ENCODE measurements at regions not wholly inside any gene's neighbourhood (a gene's known extent, or its start where the extent isn't known, plus 50 kb on each side); places are given as distances from the start of the nearest gene placed in this dataset.

DNA sequence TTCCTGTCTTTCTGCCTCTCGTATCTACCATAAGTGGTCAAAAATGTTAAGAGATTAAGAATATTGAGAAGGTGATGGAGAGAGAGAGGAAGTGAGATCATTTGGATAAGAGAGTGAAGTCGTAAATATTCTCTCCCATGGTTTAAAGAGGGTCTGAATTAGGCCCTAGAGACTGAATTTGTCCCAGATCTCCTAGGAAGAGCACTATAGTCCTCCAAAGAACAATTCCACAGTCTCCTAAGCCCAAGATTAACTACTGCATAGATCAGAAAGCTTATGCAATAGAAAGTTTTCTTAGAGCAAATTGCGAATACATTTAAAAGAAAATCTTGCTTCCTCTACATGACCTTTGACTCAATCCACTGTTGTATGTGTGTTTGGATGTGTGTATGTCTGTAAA lies 598.8 kb downstream of the TUSC7 start:
- peaks cover 39% of the 10 kb centered on the region for H3K9me3 Mint-ChIP-seq
- H3K4me1 Mint-ChIP-seq (ENCODE audit: low read depth) = no peaks in the 10 kb centered on the region
- H3K4me3 Mint-ChIP-seq = no peak overlapping the region
- no peaks in the 10 kb centered on the region for H3K36me3 Mint-ChIP-seq (ENCODE audit: low read depth)
- H3K27me3 Mint-ChIP-seq (ENCODE audit: insufficient read depth) = peaks cover 2% of the 10 kb centered on the region; the same call in 1 of the 2 replicates
- TF ChIP-seq, protein P1, sequence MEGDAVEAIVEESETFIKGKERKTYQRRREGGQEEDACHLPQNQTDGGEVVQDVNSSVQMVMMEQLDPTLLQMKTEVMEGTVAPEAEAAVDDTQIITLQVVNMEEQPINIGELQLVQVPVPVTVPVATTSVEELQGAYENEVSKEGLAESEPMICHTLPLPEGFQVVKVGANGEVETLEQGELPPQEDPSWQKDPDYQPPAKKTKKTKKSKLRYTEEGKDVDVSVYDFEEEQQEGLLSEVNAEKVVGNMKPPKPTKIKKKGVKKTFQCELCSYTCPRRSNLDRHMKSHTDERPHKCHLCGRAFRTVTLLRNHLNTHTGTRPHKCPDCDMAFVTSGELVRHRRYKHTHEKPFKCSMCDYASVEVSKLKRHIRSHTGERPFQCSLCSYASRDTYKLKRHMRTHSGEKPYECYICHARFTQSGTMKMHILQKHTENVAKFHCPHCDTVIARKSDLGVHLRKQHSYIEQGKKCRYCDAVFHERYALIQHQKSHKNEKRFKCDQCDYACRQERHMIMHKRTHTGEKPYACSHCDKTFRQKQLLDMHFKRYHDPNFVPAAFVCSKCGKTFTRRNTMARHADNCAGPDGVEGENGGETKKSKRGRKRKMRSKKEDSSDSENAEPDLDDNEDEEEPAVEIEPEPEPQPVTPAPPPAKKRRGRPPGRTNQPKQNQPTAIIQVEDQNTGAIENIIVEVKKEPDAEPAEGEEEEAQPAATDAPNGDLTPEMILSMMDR (IDR thresholded peaks at IDR 0.05) = no peak
- no peak for DNase-seq
- no peak overlapping the region for H3K27ac Mint-ChIP-seq

DNA sequence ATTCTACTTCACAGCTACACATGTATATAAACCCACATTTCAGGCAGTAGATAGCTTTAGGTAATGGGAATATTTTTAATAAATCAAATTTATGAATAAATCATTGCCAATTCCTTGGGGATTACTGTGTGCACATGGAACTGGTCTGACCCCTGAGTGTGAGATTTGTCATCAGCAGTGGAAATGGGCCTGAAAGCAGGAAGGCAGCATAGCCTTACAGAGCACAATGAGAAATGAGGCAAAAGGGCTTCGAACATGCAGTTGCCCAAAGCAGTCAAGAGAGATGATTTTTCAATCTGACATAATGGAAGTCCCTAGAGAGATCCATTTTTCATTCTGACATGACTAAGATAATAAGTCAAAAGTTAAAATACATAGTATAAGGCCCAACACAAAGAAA lies 599.2 kb downstream of the TUSC7 start:
- no peak overlapping the region for H3K4me3 Mint-ChIP-seq
- H3K4me1 Mint-ChIP-seq (ENCODE audit: low read depth) = no peaks in the 10 kb centered on the region
- no peak overlapping the region for H3K27ac Mint-ChIP-seq
- TF ChIP-seq, protein P1 (IDR thresholded peaks at IDR 0.05) = no peak
- H3K36me3 Mint-ChIP-seq (ENCODE audit: low read depth) = no peaks in the 10 kb centered on the region
- DNase-seq = no peak
- peaks cover 39% of the 10 kb centered on the region for H3K9me3 Mint-ChIP-seq
- H3K27me3 Mint-ChIP-seq (ENCODE audit: insufficient read depth) = peaks cover 2% of the 10 kb centered on the region; the same call in 1 of the 2 replicates

DNA sequence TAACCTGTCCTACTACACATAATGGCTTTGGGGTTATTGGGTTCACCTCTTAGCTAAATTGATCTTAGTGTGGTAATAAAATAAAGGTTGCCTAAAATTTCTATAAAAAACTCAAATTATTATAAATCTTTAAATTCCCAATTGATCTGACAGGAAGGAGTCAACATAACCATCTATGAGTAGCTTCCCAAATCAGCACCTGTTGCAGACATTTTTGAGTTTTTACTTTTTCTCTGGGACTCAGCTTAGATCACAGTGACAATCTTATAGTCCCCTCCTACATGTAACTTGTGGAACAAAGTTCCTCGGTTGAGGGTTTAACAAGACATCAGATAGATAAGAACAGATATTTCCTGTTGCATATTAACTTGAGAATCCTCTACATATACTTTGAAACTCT lies 601.0 kb downstream of the TUSC7 start:
- Mint-ChIP-seq H3K27me3 (ENCODE audit: insufficient read depth) (peaks cover 2% of the 10 kb centered on the region; the same call in 1 of the 2 replicates), H3K27ac (no peak overlapping the region), H3K4me1 (ENCODE audit: low read depth) (no peaks in the 10 kb centered on the region), H3K4me3 (no peak overlapping the region), H3K36me3 (ENCODE audit: low read depth) (no peaks in the 10 kb centered on the region), H3K9me3 (peaks cover 37% of the 10 kb centered on the region)
- no peak for DNase-seq
- TF ChIP-seq, protein P1 (IDR thresholded peaks at IDR 0.05) = no peak

DNA sequence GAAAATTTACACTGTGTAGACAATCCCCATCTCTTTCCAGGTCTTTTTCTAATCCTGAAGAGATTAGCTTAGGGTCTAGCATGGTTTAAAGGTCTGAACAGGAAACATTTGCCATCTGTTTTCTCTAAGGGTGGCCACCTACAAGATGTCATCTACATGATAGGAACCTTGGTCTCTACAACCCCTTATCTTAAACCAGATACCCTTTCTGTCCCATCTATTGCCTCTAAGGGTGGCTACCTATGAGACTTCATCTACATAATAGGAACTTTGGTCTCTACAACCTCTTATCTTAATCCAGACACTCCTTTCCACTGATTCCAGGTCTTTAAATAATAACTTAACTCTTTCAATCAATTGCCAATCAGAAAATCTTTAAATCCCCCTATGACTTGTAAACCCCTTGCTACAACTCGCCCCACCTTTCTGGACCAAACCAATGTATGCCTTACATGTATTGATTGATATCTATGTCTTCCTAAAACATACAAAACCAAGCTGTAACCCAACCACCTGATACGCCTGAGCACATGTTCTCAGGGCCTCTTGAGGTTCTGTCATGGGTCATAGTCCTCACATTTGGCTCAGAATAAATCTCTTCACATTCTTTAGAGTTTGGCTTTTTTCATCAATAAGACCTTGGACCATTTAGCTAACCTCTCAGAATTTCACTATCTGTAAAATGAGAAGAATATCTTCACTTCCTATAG lies 605.0 kb downstream of the TUSC7 start:
- TF ChIP-seq, protein P1 (IDR thresholded peaks at IDR 0.05) = no peak
- H3K9me3 Mint-ChIP-seq = peaks cover 36% of the 10 kb centered on the region

DNA sequence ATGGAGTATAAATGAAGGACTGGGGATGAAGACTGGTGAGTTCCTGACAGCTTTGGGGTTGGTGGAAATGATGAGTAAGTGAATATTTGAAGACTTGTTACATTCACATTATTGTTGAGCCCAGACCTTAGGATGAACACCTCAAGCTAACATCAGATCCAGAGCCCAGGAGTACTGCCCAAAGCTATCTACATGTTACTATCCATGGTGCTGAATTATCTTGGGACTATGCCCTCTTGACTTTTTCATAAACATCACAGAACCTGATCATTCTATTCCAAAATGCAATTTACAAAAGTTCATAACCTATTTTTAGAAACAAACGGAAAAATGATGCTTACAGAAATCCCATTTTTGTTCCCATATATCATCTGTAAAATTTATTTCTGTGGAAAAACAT lies 613.3 kb downstream of the TUSC7 start:
- no peaks in the 10 kb centered on the region for H3K4me1 Mint-ChIP-seq (ENCODE audit: low read depth)
- H3K27me3 Mint-ChIP-seq (ENCODE audit: insufficient read depth) = no peaks in the 10 kb centered on the region
- DNase-seq = no peak
- no peak overlapping the region for H3K27ac Mint-ChIP-seq
- TF ChIP-seq, protein P1 (IDR thresholded peaks at IDR 0.05) = no peak
- no peak overlapping the region for H3K4me3 Mint-ChIP-seq
- 0 out of 2 replicates have a peak, but pooled peaks cover 5% of the 10 kb centered on the region for H3K36me3 Mint-ChIP-seq (ENCODE audit: low read depth)
- H3K9me3 Mint-ChIP-seq = peaks cover 38% of the 10 kb centered on the region

More for the DNA sequence above, 605.0 kb downstream of the TUSC7 start:
- Mint-ChIP-seq H3K27me3 (ENCODE audit: insufficient read depth) (no peaks in the 10 kb centered on the region), H3K4me3 (no peak overlapping the region), H3K27ac (no peak overlapping the region), H3K36me3 (ENCODE audit: low read depth) (no peaks in the 10 kb centered on the region), H3K4me1 (ENCODE audit: low read depth) (no peaks in the 10 kb centered on the region)
- DNase-seq = no peak
